Stimulated activated CD8-positive, alpha-beta memory T cell treated with anti-CD3 and anti-CD28 coated beads, Interleukin-2, amount 100 ng/mL, for 48 hours (primary cell): ENCODE measurements at regions not wholly inside any gene's neighbourhood (a gene's known extent, or its start where the extent isn't known, plus 50 kb on each side); places are given as distances from the start of the nearest gene placed in this dataset.

Experiments
- DNase-seq, 2 donors: peaks; one replicate each; pipeline ENCODE4 v3.0.0-alpha.2; 2020; ENCODE audit warnings: low read depth in 2 of 2

DNA sequence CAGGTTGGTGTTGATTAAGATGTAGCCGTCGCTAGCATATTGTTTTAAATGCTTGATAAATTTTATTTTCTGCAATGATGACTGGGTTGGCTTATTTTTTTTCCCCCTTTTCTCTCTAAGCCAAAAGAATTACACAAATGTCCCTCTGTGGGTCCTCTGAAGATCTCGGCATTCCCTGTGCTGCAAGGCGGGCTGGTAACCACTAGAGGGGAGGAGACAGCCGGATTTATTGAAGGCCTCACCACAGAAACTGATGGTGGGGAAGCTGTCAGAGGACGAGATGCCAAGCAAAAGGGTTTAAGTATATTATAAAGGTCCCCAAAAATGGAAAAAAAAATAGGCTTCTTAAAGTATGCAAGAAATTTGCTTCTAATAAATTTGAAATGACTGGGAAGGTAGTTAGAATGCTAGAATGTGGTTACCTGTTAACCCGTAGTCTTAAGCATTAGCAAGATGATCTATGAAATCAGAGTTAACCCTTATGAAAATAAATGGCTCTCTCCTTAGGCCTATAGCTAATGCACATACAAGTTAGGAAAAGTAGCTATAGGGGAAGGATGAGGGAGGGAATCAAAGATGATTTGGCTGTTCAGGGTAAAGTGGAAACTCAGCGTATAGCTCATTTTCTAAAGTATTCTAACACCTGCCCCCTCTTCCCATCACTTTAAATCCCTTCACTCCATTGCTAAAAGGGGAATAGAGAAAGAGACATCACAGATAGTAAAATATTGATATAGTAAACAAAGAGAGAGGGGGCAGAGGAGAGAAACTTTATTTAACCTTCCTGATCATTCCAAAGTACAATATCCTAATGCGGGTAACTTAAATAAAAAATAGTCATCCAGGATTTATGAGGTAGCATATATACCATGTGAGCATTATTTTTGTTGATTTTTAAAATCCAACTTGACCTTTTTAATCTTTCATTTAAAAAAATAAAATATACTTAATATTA, 894.5 kb upstream of the POU3F3 start:
- no peak for DNase-seq

DNA sequence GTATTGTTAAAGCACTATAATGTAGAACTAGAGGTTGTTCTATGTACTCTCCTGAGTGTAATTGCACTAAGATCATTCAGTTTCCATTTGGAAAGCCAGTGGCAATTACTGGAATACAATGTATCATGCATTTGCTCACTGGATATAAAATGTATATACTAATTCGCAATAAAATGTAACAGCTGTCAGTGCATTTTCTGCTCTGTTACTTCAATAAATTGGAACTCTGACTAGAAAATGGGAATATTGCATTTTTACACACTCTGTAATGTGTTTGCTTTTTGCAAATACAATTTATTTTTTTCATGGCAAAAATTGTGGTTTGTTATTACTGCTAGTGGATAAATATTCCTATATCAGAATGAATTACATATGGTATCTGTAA, 893.8 kb upstream of the POU3F3 start:
- DNase-seq: no peak

DNA sequence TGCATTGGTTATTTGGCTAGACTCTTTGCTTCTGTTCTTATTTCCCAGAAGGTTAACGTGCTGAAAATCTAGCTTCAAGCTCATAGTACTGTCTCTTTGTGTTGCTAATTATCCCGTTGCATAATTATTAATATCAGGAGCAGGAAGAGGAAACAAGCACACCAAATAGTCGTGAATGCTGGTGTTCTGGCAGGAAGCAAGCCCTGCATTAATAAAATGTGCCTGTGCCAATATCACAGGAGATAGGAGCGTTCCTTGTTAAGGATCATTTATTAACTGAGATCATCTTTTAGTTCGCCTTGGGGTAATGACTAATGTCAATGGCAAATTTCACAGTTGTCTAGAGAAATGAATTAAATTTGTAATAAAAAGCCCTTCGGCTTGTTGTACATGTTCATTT, 893.0 kb upstream of the POU3F3 start:
- DNase-seq: no peak

DNA sequence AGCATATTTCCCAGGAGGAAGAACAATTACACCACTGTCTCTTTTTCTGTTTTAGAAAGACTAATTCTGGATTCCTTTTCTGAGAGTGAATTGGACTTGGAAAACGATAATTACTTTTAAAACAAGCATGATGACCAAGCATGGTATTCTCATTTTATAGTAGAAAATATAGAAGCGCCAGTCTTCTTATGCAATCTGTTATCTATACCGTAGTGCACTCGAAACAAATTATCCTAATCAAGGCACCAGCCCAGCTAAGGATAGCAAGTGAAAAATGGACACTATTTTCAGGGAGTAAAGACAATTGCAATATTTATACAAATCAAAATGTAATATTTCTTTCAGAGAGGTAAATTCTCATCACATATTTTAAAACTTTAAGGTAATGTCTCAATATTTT, 892.1 kb upstream of the POU3F3 start:
- DNase-seq: no peak

DNA sequence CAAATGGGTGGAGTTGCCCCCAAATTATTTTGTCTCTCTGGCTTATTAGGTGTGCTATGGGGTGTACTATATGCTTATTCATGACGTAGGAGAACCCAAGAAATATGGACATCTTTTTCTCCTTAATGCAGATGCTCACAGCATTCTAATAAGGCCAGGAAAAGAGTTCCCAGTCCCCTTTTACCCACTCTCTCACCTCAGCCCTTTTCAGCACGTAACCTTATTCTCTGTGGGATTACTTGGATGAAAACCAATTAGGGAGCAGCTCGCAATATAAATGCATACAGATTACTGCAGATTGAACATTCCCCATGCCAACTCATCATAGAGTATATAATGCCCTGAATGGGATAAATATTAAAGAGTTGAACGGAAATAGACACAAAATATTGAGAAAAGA, 891.2 kb upstream of the POU3F3 start:
- DNase-seq: no peak

DNA sequence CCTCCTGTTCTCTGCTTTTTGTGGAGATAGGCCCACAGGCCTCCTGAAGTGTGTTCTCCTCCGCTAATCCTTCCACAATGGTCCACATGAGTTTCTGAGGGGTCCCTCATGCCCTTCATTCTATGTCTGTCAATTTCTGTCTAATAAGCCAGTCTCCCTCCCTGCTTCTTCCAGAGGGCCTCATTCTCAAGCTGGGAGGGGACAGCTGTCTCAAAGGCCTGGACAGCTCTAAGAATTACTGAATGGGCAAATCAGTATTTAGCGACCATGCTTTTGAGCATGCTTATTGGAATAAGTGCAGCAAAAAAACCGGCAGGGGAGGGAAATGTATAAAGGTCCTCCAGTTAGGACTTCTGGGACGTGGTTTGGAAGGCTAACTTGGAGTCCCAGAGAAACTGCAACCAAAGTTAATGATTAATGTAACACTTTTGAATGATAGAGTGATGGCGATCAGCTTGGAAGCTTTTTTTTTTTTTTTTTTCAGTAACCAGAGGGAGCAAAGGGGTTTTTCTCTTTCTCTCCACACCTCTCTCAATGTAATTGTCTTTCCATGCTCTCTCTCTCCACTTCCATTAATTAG, 890.7 kb upstream of the POU3F3 start:
- no peak for DNase-seq

DNA sequence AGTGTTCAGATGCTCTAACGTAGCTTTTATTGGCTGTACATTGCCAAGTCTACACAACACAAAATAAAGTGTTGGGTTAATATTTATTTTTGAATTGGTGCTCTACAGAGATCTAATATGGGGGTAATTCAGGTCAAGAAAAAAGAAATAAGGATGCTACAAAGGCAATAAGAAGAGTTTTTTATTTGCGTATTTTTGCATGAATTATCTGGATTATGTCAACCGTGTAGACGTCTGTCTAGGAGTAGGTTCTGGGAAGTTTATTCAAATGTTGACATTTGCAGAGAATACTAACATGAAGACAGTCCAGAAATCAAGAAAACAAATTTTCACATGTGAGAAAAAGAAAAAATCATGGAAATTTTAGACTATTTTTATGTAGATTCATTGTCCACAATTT, 876.7 kb upstream of the POU3F3 start:
- no peak for DNase-seq

DNA sequence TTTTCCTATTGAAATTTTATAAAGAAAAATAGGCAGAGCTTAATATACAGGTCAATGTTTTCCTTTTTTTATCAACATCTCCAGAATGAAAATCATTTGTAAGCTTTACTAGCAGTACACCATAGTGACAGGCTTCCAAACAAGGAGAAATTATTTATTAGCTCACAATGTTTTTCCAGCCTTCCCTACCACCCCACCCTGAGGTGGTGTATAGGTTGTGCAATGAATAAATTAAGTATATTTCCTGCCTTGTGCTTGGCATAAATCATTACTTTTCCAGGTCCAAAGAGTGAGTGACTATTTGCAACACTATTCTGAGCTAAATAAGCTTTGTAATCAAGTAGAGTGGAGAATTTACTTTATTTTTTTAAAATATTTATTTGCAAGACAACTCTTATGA, 876.2 kb upstream of the POU3F3 start:
- no peak for DNase-seq

DNA sequence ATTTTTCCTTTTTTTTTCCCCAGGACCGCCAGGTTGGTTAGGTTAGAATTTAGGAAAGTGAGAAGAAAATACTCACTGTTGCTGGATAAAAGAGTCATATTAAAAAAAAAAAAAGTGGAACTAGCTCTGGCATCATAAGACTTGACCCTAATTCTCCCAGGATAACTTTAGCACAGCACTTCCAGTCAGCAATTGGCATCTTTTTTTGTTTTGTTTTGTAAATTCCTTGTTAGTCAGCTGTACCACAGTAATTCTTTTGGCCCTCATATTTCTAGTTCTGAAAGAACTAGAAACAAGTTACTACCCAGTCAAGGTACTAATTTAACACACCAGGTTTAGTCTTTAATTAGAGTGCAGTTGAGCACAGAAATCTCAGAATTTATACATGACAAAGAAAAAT, 873.5 kb upstream of the POU3F3 start:
- DNase-seq: no peak

DNA sequence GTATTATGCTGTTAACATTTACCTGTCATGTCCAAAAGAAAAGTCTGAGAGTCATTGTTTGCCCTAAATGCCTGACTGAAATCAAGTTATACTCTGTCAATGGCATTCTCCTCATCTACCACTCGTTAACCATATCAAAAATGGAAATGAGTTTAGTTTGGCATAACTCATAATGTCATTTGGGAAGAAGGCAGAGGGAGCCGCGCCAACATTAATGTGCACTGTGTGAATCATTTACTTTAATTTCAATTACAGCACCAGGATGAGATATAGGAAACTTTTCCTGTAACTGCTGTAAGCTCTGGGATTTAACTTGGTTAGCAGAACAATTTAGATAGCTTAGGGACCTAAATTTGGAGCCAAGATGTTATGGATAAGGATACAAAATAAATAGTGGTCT, 871.2 kb upstream of the POU3F3 start:
- DNase-seq: no peak

DNA sequence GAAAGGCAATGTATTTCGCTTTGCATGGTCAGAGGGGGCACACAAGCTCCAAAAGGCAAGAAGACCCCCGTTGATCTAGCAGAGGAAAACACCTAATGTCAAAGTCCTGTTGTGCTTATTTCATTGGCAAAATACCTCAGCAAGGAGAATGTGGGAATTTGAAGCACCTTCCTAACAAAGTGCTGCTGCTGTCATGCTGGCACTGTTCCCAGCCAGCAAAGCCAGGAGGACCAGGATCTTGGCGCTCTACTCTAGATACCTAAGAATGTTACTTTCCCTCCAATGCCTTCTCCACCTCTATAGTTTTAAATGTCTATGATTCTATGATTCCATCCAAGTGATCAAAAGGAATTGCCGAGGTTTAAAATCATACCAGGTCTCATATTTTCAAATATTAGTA, 867.9 kb upstream of the POU3F3 start:
- no peak for DNase-seq

DNA sequence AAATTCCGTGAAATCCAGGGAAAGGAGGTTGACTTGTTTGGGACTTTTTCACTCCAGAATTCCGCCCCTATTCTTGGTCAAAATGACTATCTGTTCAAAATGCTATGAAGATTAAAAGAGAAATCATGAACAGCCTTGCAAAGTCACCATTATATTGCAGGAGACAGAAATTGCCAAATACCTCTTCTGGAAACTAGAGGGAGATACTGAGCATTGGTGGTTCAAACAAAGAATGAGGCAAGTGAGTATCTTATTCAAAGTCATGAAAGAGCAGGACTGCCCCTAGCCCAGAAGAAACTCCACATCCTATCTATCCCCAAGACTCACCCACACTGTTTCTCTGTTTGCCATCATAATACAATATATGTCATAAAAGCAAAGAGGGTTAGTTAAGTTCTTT, 862.3 kb upstream of the POU3F3 start:
- DNase-seq: no peak

DNA sequence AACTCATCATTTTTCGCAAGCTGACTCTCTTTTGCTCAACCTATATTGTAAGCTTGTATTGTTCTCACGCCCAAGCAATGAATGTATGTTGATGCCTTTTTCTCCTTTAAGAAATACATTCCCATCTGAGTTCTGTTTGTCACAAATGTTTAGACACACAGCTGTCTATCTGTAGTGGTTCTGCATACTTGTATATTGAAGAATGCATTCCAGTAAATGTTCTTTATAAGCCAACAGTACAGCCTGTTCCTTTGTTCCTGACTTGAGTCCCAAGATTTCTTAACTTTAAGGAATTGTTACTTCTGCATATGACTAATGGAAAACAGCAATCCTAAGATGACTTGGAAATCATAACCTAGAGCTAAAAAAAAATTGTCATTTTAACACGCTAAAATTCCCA, 849.1 kb upstream of the POU3F3 start:
- no peak for DNase-seq

DNA sequence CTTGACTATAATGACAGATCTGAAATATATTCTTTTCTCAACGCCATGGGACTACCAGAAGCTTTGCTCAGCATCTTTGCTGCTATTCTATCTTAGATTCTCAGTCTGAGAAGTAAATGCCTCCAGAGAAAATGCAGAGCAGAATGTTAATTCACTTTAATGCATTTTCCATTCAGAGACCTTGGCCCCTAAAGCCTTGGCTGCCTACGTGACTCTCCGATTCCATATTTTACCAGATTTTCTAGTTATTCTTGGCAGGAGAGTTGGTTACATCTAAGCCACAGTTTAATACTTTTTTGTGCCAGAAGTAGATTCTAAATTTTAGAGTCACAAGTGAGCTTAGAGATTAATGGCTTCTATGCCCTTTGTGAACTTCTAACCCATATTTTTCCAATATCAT, 837.1 kb upstream of the POU3F3 start:
- DNase-seq: no peak

DNA sequence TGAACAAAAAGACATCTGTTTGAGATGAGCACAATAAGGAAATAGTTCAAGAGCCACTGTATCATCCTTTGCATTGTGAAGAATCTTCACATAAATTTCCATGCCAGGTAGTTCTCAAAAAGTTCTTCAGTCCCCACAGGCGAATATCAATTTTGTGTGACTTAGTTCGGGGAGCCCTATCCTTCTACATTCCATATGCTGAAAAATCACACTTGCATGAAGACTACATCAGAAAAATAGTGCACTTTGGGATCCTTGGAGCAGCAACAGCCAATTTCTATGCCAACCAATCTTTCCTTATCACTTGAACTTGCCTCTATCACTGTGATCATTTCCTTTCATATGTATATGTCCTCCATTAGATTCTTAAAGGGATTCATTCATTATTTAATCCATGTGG, 830.6 kb upstream of the POU3F3 start:
- no peak for DNase-seq

DNA sequence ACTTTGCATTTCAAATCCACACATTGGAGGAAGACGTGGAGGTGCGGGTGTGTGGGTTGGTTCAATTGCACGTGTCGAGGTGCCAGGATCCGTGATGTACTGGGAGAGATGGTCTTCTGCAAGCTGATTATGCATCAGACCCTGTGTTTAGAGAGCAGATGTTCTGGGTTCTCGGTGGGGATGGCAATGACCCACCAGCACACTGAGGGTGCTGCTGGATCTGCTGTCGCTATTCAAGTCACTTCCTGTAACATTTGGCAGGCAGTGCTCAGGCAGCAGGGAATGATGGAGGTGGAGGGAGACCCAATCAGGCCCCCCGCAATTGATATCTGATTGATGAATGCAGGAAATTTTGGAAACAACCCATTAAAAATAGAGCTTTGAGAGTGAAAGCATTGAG, 830.1 kb upstream of the POU3F3 start:
- no peak for DNase-seq

DNA sequence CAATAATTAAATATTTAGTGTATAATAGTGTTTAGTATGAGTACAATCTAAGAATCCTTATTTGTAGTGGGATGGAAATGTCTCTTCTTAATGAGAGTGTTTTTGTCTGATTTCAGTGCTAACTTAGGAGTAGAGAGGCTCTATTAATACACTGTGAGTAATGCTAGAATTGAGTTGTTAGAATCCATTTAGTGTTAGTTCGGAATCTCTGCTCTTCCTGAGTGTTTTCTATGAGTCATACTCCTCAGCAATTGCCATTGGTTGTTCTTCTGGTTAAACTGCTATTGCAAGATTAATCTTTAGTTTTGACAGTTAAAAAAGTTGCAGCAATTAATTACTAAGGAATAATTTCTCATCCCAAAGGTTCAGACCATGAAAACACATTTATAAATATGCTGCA, 828.6 kb upstream of the POU3F3 start:
- no peak for DNase-seq

DNA sequence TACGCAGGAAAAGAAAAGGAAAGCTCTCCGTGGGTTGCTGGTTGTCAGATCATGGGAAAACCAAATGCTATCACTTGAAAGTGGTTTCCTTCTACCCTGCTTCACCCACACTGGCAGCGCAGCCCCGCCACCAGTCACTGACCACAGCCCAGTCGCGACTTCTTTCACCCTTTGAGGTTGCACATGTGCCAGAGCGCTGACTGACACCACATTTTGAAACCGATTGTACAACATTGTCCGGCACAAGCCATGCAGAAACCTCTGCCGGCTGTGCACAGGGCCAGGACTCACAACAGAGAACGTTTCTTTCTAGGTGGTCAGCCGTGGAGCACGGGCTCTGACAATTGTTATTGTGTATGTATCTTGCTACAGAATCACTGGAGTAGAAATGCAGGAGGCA, 827.2 kb upstream of the POU3F3 start:
- no peak for DNase-seq

DNA sequence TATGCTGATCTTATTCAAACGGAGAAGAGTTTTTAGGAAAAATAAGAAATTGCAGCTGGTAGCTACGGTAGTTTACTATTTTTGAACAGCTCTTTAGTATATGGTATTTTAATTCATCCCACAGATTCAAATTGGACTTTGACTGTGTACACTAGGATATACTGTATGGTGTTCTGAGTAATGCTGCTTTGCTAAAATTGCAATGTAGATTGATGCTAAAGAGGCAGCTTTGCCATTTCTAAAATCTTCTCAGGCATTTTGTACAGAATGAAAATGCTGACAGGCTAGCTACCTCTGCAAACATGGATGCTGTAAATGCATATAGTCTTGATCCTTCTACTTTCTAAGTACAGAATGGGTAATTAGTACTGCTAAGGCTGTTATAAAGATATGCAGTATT, 826.6 kb upstream of the POU3F3 start:
- DNase-seq: no peak

DNA sequence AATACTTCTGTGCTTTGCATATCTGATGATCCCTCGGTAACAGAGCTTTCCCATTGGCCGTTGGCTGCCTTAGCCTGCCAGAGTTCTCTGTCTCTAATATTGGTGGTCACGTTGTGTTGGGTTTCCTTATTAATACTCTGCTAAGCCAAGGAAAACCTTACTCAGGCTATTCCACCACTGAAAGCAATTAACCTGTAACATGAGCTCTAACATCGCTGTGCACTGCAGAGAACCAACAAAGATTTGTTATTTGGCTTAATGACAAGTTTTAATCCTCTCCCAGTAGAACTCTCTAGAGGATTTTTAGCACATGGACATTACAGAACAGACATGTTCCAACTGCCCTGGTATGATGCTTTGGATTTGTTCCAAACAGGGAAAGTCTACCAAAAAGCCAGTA, 825.9 kb upstream of the POU3F3 start:
- DNase-seq: no peak

DNA sequence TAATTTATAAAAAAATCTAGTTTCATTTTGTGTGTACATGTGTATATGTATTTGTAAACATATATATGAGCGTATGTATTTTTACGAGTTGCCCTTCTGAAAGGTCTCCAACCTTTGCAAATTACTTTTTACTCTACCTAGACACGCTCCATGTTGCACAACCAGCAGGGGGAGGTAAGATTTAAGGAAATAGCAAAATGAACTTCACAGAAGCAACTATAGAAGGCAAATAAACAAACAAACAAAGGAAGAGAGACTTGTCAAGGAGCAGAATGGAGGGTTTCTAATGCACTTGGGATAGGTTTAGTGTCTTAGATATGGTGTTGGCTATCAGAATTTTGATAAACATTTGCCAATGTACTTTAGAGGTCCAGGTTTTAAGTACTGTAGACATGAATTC, 820.5 kb upstream of the POU3F3 start:
- no peak for DNase-seq

DNA sequence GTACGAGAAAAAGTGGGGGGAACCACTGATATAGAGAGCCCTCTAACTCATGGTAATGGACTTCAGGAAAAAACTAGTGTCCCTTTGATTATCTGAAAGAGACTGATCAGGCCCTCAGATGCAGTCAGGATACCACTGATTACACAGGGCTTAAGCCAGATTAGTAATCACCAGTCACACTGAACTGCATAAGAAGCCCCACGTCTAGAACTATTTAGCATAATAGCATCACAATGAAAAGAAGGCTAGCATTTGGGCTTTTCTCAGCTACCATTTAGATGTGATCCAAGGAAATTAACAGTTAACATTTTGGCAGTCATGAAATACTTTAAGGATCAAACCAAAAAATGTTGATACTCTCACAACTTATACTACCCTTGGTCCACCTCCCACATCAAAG, 813.1 kb upstream of the POU3F3 start:
- no peak for DNase-seq

DNA sequence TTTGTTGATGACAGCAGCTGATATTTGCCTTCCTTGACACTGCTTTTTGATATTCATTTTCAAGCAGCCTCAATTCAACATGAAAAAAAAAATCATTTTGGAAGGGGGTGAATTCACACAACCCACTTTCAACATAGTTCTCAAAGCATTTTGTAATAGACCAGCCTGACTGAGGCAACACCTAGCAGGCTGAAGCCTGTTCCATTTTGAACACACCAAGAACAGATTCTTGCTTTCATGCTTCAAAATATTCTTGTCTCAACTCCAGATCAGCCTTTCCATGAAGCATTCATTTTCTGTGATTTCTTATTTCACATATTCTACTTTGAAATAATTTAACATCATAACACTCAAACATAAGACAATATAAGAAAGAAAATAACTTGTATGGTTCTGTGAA, 812.6 kb upstream of the POU3F3 start:
- no peak for DNase-seq

DNA sequence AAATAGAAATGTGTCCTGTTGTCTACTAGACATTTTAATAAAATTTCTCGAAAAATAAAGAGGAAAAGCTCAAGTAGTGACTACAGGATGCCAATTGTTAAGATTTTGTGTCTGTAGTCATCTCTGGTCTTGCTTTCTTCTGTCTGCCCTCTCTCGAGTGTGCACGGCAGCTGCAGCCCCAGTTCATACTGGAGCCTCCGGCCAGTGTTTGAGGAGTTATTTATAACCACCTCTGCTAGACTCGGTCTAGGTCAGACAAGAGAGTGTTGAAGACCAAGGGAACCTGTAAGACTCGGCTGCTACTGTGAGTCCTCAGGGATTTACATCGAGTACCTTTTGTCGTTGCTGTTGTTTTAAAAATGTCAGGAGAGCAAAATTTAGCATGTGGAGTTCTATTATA, 810.1 kb upstream of the POU3F3 start:
- no peak for DNase-seq
